ENCODE measurements at regions not wholly inside any gene's neighbourhood (a gene's known extent, or its start where the extent isn't known, plus 50 kb on each side); places are given as distances from the start of the nearest gene placed in this dataset.

GRCh38 chr6:166800137-166800536, 156.2 kb downstream of the RNASET2 start:
- H3K79me1 ChIP-seq (ENCODE audit: low read depth, low read length), result no peaks in the 10 kb centered on the region
- no peak overlapping the region for H3K23ac ChIP-seq (ENCODE audit: low read depth, low read length, poor library complexity)
- H3K4me2 ChIP-seq (ENCODE audit: insufficient read depth, low read length, poor library complexity, severe bottlenecking), result no peak overlapping the region
- no peaks in the 10 kb centered on the region for H3K27me3 ChIP-seq (ENCODE audit: control insufficient read depth in 3 of 3, insufficient read depth in 3 of 3, low read depth in 1 of 3, low read length in 3 of 3)
- no peak overlapping the region for H4K91ac ChIP-seq (ENCODE audit: low read depth, low read length, poor library complexity)
- H2BK12ac ChIP-seq (ENCODE audit: low read length), result no peak overlapping the region
- no peak overlapping the region for H3K9ac ChIP-seq (ENCODE audit: low read depth, low read length, poor library complexity)
- no CpG with 5 or more reads among the region's 9 CpGs for WGBS, 2 donors (ENCODE audit: extremely low coverage in 2 of 2, insufficient read length in 2 of 2, insufficient replicate concordance in 1 of 2)
- no peak overlapping the region for H2BK15ac ChIP-seq (ENCODE audit: low read length)
- H3K9me3 ChIP-seq (replicated peaks in 1 of 2; ENCODE audit: control insufficient read depth in 2 of 2, insufficient read depth in 1 of 2, low read depth in 1 of 2, low read length in 2 of 2), result no peaks in the 10 kb centered on the region
- peaks cover 10 to 13% of the 10 kb centered on the region in 2 donors for H3K4me1 ChIP-seq (ENCODE audit: control insufficient read depth in 2 of 2, insufficient read depth in 1 of 2, low read depth in 1 of 2, low read length in 2 of 2)
- H2BK120ac ChIP-seq (ENCODE audit: low read depth, low read length), result no peak overlapping the region
- peak overlapping the region; percentile 48 for H3K18ac ChIP-seq (ENCODE audit: low read length)
- H4K8ac ChIP-seq (ENCODE audit: low read depth, low read length), result no peak overlapping the region
- no peak overlapping the region for H3K27ac ChIP-seq (replicated peaks; ENCODE audit: low read length)
- DNase-seq (ENCODE audit: low spot score), result no peak
- H2BK5ac ChIP-seq (ENCODE audit: low read length), result no peak overlapping the region
- no peak overlapping the region for H3K14ac ChIP-seq (ENCODE audit: low read length)
- no peak overlapping the region for H2AK5ac ChIP-seq (ENCODE audit: low read depth, low read length)
- H2AFZ ChIP-seq (ENCODE audit: low read length), result no peak overlapping the region
- no peak overlapping the region for H3K4me3 ChIP-seq (ENCODE audit: low read length in 2 of 2)
- no peaks in the 10 kb centered on the region for H3K36me3 ChIP-seq (replicated peaks in 1 of 2; ENCODE audit: control insufficient read depth in 2 of 2, insufficient read depth in 2 of 2, low read length in 2 of 2)
- no peak overlapping the region for H3K4ac ChIP-seq (ENCODE audit: low read length)

- no peak for DNase-seq (ENCODE audit: low spot score)
- Histone ChIP-seq H2BK5ac (ENCODE audit: low read length) (no peak overlapping the region), H3K27ac (replicated peaks; ENCODE audit: low read length) (no peak overlapping the region), H3K79me1 (ENCODE audit: low read depth, low read length) (no peaks in the 10 kb centered on the region), H3K4me3 (ENCODE audit: low read length in 2 of 2) (no peak overlapping the region), H2BK12ac (ENCODE audit: low read length) (no peak overlapping the region), H3K4me2 (ENCODE audit: insufficient read depth, low read length, poor library complexity, severe bottlenecking) (no peak overlapping the region), H3K27me3 (ENCODE audit: control insufficient read depth in 3 of 3, insufficient read depth in 3 of 3, low read depth in 1 of 3, low read length in 3 of 3) (no peaks in the 10 kb centered on the region), H3K36me3 (replicated peaks in 1 of 2; ENCODE audit: control insufficient read depth in 2 of 2, insufficient read depth in 2 of 2, low read length in 2 of 2) (no peaks in the 10 kb centered on the region), H3K9ac (ENCODE audit: low read depth, low read length, poor library complexity) (no peak overlapping the region), H3K4me1 (ENCODE audit: control insufficient read depth in 2 of 2, insufficient read depth in 1 of 2, low read depth in 1 of 2, low read length in 2 of 2) (peaks cover 10 to 12% of the 10 kb centered on the region in 2 donors), H3K14ac (ENCODE audit: low read length) (no peak overlapping the region), H3K4ac (ENCODE audit: low read length) (no peak overlapping the region), H2AFZ (ENCODE audit: low read length) (no peak overlapping the region), H2BK120ac (ENCODE audit: low read depth, low read length) (no peak overlapping the region), H3K9me3 (replicated peaks in 1 of 2; ENCODE audit: control insufficient read depth in 2 of 2, insufficient read depth in 1 of 2, low read depth in 1 of 2, low read length in 2 of 2) (no peaks in the 10 kb centered on the region), H3K18ac (ENCODE audit: low read length) (no peak overlapping the region), H2BK15ac (ENCODE audit: low read length) (no peak overlapping the region), H3K23ac (ENCODE audit: low read depth, low read length, poor library complexity) (no peak overlapping the region), H4K8ac (ENCODE audit: low read depth, low read length) (no peak overlapping the region), H4K91ac (ENCODE audit: low read depth, low read length, poor library complexity) (no peak overlapping the region), H2AK5ac (ENCODE audit: low read depth, low read length) (no peak overlapping the region)
- WGBS, 2 donors (ENCODE audit: extremely low coverage in 2 of 2, insufficient read length in 2 of 2, insufficient replicate concordance in 1 of 2), result no CpG with 5 or more reads among the region's 6 CpGs
Observed at GRCh38 chr6:166798652-166799051, 157.7 kb downstream of the RNASET2 start.

GRCh38 chr6:166796610-166797009, 159.7 kb downstream of the RNASET2 start:
- Histone ChIP-seq H3K9me3 (replicated peaks in 1 of 2; ENCODE audit: control insufficient read depth in 2 of 2, insufficient read depth in 1 of 2, low read depth in 1 of 2, low read length in 2 of 2) (no peaks in the 10 kb centered on the region), H2BK5ac (ENCODE audit: low read length) (no peak overlapping the region), H3K4me3 (ENCODE audit: low read length in 2 of 2) (no peak overlapping the region), H3K36me3 (replicated peaks in 1 of 2; ENCODE audit: control insufficient read depth in 2 of 2, insufficient read depth in 2 of 2, low read length in 2 of 2) (no peaks in the 10 kb centered on the region), H4K91ac (ENCODE audit: low read depth, low read length, poor library complexity) (no peak overlapping the region), H3K9ac (ENCODE audit: low read depth, low read length, poor library complexity) (no peak overlapping the region), H2BK12ac (ENCODE audit: low read length) (no peak overlapping the region), H3K27ac (replicated peaks; ENCODE audit: low read length) (no peak overlapping the region), H3K4me2 (ENCODE audit: insufficient read depth, low read length, poor library complexity, severe bottlenecking) (no peak overlapping the region), H3K14ac (ENCODE audit: low read length) (no peak overlapping the region), H3K27me3 (ENCODE audit: control insufficient read depth in 3 of 3, insufficient read depth in 3 of 3, low read depth in 1 of 3, low read length in 3 of 3) (no peaks in the 10 kb centered on the region), H2BK15ac (ENCODE audit: low read length) (no peak overlapping the region), H3K18ac (ENCODE audit: low read length) (no peak overlapping the region), H3K79me1 (ENCODE audit: low read depth, low read length) (no peaks in the 10 kb centered on the region), H2AFZ (ENCODE audit: low read length) (no peak overlapping the region), H3K4me1 (ENCODE audit: control insufficient read depth in 2 of 2, insufficient read depth in 1 of 2, low read depth in 1 of 2, low read length in 2 of 2) (peaks cover 7 to 10% of the 10 kb centered on the region in 2 donors), H2BK120ac (ENCODE audit: low read depth, low read length) (no peak overlapping the region), H3K4ac (ENCODE audit: low read length) (no peak overlapping the region), H2AK5ac (ENCODE audit: low read depth, low read length) (no peak overlapping the region), H4K8ac (ENCODE audit: low read depth, low read length) (no peak overlapping the region), H3K23ac (ENCODE audit: low read depth, low read length, poor library complexity) (no peak overlapping the region)
- no CpG with 5 or more reads among the region's 12 CpGs for WGBS, 2 donors (ENCODE audit: extremely low coverage in 2 of 2, insufficient read length in 2 of 2, insufficient replicate concordance in 1 of 2)
- no peak for DNase-seq (ENCODE audit: low spot score)

- Histone ChIP-seq H2BK5ac (ENCODE audit: low read length) (no peak overlapping the region), H3K27me3 (ENCODE audit: control insufficient read depth in 3 of 3, insufficient read depth in 3 of 3, low read depth in 1 of 3, low read length in 3 of 3) (no peaks in the 10 kb centered on the region), H3K23ac (ENCODE audit: low read depth, low read length, poor library complexity) (no peak overlapping the region), H3K4me2 (ENCODE audit: insufficient read depth, low read length, poor library complexity, severe bottlenecking) (no peak overlapping the region), H3K36me3 (replicated peaks in 1 of 2; ENCODE audit: control insufficient read depth in 2 of 2, insufficient read depth in 2 of 2, low read length in 2 of 2) (no peaks in the 10 kb centered on the region), H3K79me1 (ENCODE audit: low read depth, low read length) (no peaks in the 10 kb centered on the region), H3K14ac (ENCODE audit: low read length) (no peak overlapping the region), H2AK5ac (ENCODE audit: low read depth, low read length) (no peak overlapping the region), H3K4ac (ENCODE audit: low read length) (no peak overlapping the region), H2BK12ac (ENCODE audit: low read length) (no peak overlapping the region), H4K8ac (ENCODE audit: low read depth, low read length) (no peak overlapping the region), H3K9ac (ENCODE audit: low read depth, low read length, poor library complexity) (no peak overlapping the region), H3K27ac (replicated peaks; ENCODE audit: low read length) (no peak overlapping the region), H3K4me3 (ENCODE audit: low read length in 2 of 2) (no peak overlapping the region), H3K18ac (ENCODE audit: low read length) (no peak overlapping the region), H3K9me3 (replicated peaks in 1 of 2; ENCODE audit: control insufficient read depth in 2 of 2, insufficient read depth in 1 of 2, low read depth in 1 of 2, low read length in 2 of 2) (no peaks in the 10 kb centered on the region), H2BK120ac (ENCODE audit: low read depth, low read length) (no peak overlapping the region), H2AFZ (ENCODE audit: low read length) (no peak overlapping the region), H2BK15ac (ENCODE audit: low read length) (no peak overlapping the region), H3K4me1 (ENCODE audit: control insufficient read depth in 2 of 2, insufficient read depth in 1 of 2, low read depth in 1 of 2, low read length in 2 of 2) (peaks cover 7 to 10% of the 10 kb centered on the region in 2 donors), H4K91ac (ENCODE audit: low read depth, low read length, poor library complexity) (no peak overlapping the region)
- no peak for DNase-seq (ENCODE audit: low spot score)
- WGBS, 2 donors (ENCODE audit: extremely low coverage in 2 of 2, insufficient read length in 2 of 2, insufficient replicate concordance in 1 of 2), result no CpG with 5 or more reads among the region's 3 CpGs
Observed at GRCh38 chr6:166795879-166796278, 160.5 kb downstream of the RNASET2 start.
